ENCODE measurements at regions not wholly inside any gene's neighbourhood (a gene's known extent, or its start where the extent isn't known, plus 50 kb on each side); places are given as distances from the start of the nearest gene placed in this dataset.

DNA sequence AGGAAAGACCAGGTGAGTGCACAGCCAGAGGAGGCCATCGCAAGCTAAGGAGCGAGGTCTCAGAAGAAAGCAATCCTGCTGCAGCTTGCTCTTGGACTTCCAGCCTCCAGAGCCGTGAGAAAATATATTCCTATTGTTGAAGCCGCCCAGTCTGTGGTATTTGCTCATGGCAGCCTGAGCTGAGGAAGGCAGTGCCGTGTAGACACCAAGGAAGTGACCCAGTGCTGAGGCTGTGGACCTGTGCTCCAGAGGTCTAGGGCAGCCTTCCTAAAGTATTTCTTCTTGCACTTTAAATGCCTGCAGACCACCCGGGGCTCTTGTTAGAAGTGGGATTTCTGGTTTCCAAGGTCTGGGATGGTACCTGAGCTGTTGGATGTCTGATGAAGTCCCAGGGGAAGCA, 158.5 kb upstream of the KL start:
- Mint-ChIP-seq H3K4me1 (ENCODE audit: insufficient read depth, unreplicated experiment) (peaks cover 5% of the 10 kb centered on the region), H3K9me3 (ENCODE audit: unreplicated experiment) (no peaks in the 10 kb centered on the region), H3K27ac (ENCODE audit: low read depth, unreplicated experiment) (no peak overlapping the region), H3K4me3 (ENCODE audit: unreplicated experiment) (no peak overlapping the region), H3K36me3 (ENCODE audit: insufficient read depth, unreplicated experiment) (no peaks in the 10 kb centered on the region), H3K27me3 (ENCODE audit: insufficient read depth, unreplicated experiment) (no peaks in the 10 kb centered on the region)
- intact Hi-C loops (cut with micrococcal nuclease): no loop called here
- no peak for DNase-seq (ENCODE audit: unreplicated experiment)
- ChIA-PET POLR2A (no interaction called here), CTCF (no interaction called here)
- BruUV-seq (replicated peaks): no TSS peak
- TF ChIP-seq, protein P1, sequence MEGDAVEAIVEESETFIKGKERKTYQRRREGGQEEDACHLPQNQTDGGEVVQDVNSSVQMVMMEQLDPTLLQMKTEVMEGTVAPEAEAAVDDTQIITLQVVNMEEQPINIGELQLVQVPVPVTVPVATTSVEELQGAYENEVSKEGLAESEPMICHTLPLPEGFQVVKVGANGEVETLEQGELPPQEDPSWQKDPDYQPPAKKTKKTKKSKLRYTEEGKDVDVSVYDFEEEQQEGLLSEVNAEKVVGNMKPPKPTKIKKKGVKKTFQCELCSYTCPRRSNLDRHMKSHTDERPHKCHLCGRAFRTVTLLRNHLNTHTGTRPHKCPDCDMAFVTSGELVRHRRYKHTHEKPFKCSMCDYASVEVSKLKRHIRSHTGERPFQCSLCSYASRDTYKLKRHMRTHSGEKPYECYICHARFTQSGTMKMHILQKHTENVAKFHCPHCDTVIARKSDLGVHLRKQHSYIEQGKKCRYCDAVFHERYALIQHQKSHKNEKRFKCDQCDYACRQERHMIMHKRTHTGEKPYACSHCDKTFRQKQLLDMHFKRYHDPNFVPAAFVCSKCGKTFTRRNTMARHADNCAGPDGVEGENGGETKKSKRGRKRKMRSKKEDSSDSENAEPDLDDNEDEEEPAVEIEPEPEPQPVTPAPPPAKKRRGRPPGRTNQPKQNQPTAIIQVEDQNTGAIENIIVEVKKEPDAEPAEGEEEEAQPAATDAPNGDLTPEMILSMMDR (IDR thresholded peaks at IDR 0.05; ENCODE audit: unreplicated experiment): no peak

DNA sequence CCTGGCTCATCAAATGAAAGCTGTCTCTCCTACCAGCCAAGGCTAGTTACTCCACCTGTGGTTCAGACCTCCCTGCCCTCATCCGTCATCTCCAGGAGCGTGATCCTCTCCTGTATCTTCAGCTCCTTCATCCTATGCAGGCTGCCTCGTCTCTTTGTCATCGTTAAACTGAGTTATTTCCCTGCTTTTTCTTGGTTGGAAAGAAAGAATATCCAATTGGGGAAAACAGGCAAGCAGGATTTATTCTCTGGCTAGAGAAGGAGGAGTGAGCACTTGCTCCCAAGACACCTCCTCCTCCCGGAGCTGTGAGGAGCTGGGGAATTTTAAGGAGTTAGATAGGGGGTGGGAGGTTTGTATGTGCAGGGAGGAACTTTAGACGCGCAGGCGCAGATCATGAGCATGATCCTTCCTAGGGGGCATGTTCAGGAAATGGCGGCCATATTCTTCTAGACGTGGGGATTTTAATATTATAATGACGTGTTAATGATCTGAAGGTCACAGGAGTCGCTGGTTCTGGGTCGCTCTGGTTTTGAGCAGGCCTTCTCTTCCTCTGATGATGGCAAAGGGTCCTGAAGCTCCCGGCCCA, 156.4 kb upstream of the KL start:
- ChIA-PET POLR2A (no interaction called here), CTCF (no interaction called here)
- no TSS peak for BruUV-seq (replicated peaks)
- intact Hi-C loops (cut with micrococcal nuclease): no loop called here
- no peak overlapping the region for H3K27ac Mint-ChIP-seq (ENCODE audit: low read depth, unreplicated experiment)
- H3K9me3 Mint-ChIP-seq (ENCODE audit: unreplicated experiment): no peaks in the 10 kb centered on the region
- H3K27me3 Mint-ChIP-seq (ENCODE audit: insufficient read depth, unreplicated experiment): no peaks in the 10 kb centered on the region
- TF ChIP-seq, protein P1 (IDR thresholded peaks at IDR 0.05; ENCODE audit: unreplicated experiment): no peak
- no peaks in the 10 kb centered on the region for H3K4me1 Mint-ChIP-seq (ENCODE audit: insufficient read depth, unreplicated experiment)
- DNase-seq (ENCODE audit: unreplicated experiment): no peak
- no peaks in the 10 kb centered on the region for H3K36me3 Mint-ChIP-seq (ENCODE audit: insufficient read depth, unreplicated experiment)
- H3K4me3 Mint-ChIP-seq (ENCODE audit: unreplicated experiment): no peak overlapping the region

DNA sequence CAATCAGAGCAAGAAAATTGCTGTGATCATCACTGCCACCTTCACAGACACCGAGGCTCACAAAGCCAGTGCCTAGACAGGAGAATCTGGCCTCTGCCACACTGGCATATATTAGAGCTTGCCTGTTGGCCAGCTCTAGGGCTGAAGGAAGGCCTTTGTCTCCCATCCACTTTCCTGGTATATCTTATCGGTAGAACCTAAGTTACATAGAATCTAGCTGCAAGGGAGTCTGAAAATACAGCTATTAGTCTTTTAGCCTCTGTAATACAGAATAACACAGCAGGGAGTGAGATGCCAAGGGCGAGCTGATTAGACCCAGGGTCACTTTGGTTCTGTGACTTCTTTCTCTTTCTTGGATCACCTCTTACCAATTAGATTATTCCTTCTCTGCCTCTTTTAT, 154.9 kb upstream of the KL start:
- Mint-ChIP-seq H3K4me3 (ENCODE audit: unreplicated experiment) (no peak overlapping the region), H3K27ac (ENCODE audit: low read depth, unreplicated experiment) (no peak overlapping the region), H3K9me3 (ENCODE audit: unreplicated experiment) (no peaks in the 10 kb centered on the region), H3K27me3 (ENCODE audit: insufficient read depth, unreplicated experiment) (no peaks in the 10 kb centered on the region), H3K36me3 (ENCODE audit: insufficient read depth, unreplicated experiment) (no peaks in the 10 kb centered on the region), H3K4me1 (ENCODE audit: insufficient read depth, unreplicated experiment) (no peaks in the 10 kb centered on the region)
- ChIA-PET CTCF (no interaction called here), POLR2A (interaction anchor here (1.0 to 1.2 kb wide), 2 partner anchors 17 to 41 kb away, joined by 3 to 4 read pairs; no protein-coding TSS in a partner anchor)
- TF ChIP-seq, protein P1 (IDR thresholded peaks at IDR 0.05; ENCODE audit: unreplicated experiment): no peak
- intact Hi-C loops (cut with micrococcal nuclease): no loop called here
- BruUV-seq (replicated peaks): no TSS peak
- no peak for DNase-seq (ENCODE audit: unreplicated experiment)

DNA sequence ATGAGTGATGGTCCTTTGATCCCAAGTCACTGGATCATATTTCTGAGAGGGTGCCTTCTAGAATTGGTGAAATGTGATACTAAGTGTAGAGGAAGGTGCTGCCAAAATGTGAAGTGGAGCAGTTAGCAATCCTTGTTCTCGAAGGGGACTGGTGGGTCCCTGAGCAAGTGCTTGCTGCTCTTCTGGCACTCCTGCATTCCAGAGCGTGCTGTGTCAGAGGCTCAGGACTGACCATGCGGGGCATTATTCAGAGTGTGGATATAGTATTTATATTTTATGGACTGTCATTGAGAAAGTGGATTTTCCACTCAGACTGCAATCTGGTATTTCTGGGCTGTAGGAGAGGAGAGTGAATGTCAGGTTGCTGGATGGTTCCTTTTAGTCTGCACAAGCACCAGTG, 152.6 kb upstream of the KL start:
- Mint-ChIP-seq H3K36me3 (ENCODE audit: insufficient read depth, unreplicated experiment) (no peaks in the 10 kb centered on the region), H3K27me3 (ENCODE audit: insufficient read depth, unreplicated experiment) (no peaks in the 10 kb centered on the region), H3K4me1 (ENCODE audit: insufficient read depth, unreplicated experiment) (no peaks in the 10 kb centered on the region), H3K4me3 (ENCODE audit: unreplicated experiment) (no peak overlapping the region), H3K9me3 (ENCODE audit: unreplicated experiment) (no peaks in the 10 kb centered on the region), H3K27ac (ENCODE audit: low read depth, unreplicated experiment) (no peak overlapping the region)
- no TSS peak for BruUV-seq (replicated peaks)
- CTCF ChIA-PET: no interaction called here
- intact Hi-C loops (cut with micrococcal nuclease): no loop called here
- DNase-seq (ENCODE audit: unreplicated experiment): no peak
- TF ChIP-seq, protein P1 (IDR thresholded peaks at IDR 0.05; ENCODE audit: unreplicated experiment): no peak
- POLR2A ChIA-PET: no interaction called here

Measured in MCF 10A (cell line).